Amniotic epithelial cell (primary cell): ENCODE measurements at regions not wholly inside any gene's neighbourhood (a gene's known extent, or its start where the extent isn't known, plus 50 kb on each side); places are given as distances from the start of the nearest gene placed in this dataset.

Source experiments
- DNase-seq: peaks from one replicate; pipeline ENCODE4 v3.0.0-alpha.2; 2010; ENCODE audit warnings: low read depth

- peak; percentile 89 for DNase-seq
Observed at GRCh38 chr3:111311709-111312235, 230.2 kb upstream of the CD96 start.

- peak; percentile 78 for DNase-seq
Observed at GRCh38 chr3:111314181-111314873, 227.7 kb upstream of the CD96 start.

- no peak for DNase-seq
Observed at GRCh38 chr3:111314898-111315297, 227.1 kb upstream of the CD96 start.

GRCh38 chr3:111315930-111316587, 225.9 kb upstream of the CD96 start:
- peak; percentile 48 for DNase-seq

- DNase-seq = no peak
Observed at GRCh38 chr3:111318289-111318688, 223.7 kb upstream of the CD96 start.

GRCh38 chr3:111319598-111319997, 222.4 kb upstream of the CD96 start:
- DNase-seq = no peak

- DNase-seq = no peak
Observed at GRCh38 chr3:111321786-111322185, 220.2 kb upstream of the CD96 start.

GRCh38 chr3:111323019-111323418, 219.0 kb upstream of the CD96 start:
- DNase-seq = no peak

- DNase-seq = no peak
Observed at GRCh38 chr3:111324151-111324550, 217.8 kb upstream of the CD96 start.

GRCh38 chr3:111324645-111325044, 217.4 kb upstream of the CD96 start:
- DNase-seq = peak; percentile 4

GRCh38 chr3:111325160-111325718, 216.8 kb upstream of the CD96 start:
- DNase-seq = peak; percentile 16

- DNase-seq = peak; percentile 12
Observed at GRCh38 chr3:111326144-111326995, 215.6 kb upstream of the CD96 start.

GRCh38 chr3:111331306-111331705, 210.7 kb upstream of the CD96 start:
- no peak for DNase-seq

GRCh38 chr3:111331912-111332311, 210.1 kb upstream of the CD96 start:
- no peak for DNase-seq

- no peak for DNase-seq
Observed at GRCh38 chr3:111332488-111333080, 209.4 kb upstream of the CD96 start.

GRCh38 chr3:111333642-111334041, 208.4 kb upstream of the CD96 start:
- DNase-seq = no peak

GRCh38 chr3:111335512-111336303, 206.3 kb upstream of the CD96 start:
- DNase-seq = no peak

- DNase-seq = no peak
Observed at GRCh38 chr3:111336511-111336910, 205.5 kb upstream of the CD96 start.

GRCh38 chr3:111338059-111338698, 203.8 kb upstream of the CD96 start:
- DNase-seq = peak; percentile 79

- DNase-seq = no peak
Observed at GRCh38 chr3:111339017-111339416, 203.0 kb upstream of the CD96 start.

- peak; percentile 23 for DNase-seq
Observed at GRCh38 chr3:111351334-111351733, 190.7 kb upstream of the CD96 start.
